GM18861 (cell line): ENCODE measurements at regions not wholly inside any gene's neighbourhood (a gene's known extent, or its start where the extent isn't known, plus 50 kb on each side); places are given as distances from the start of the nearest gene placed in this dataset.
"Not testable (repeated sequence)": the region's sequence is repeated elsewhere in the genome, so short reads cannot be mapped to it uniquely, and the experiment has no call there.

Source experiments
- ATAC-seq: cut with Tn5 transposase; IDR thresholded peaks from one replicate; pipeline ENCODE4 v1.9.1; 2021; ENCODE audit not compliant: unreplicated experiment

- ATAC-seq: no peak
Observed at GRCh38 chr17:33684735-33685134, 391.6 kb upstream of the ASIC2 start.

GRCh38 chr17:33686171-33686570 is 393.1 kb upstream of the ASIC2 start:
- ATAC-seq: no peak

- no peak for ATAC-seq
Observed at GRCh38 chr17:33687831-33688230, 394.7 kb upstream of the ASIC2 start.

GRCh38 chr17:33688771-33689170 is 395.7 kb upstream of the ASIC2 start:
- no peak for ATAC-seq

- ATAC-seq: no peak
Observed at GRCh38 chr17:33689725-33690124, 396.6 kb upstream of the ASIC2 start.

- no peak for ATAC-seq
Observed at GRCh38 chr17:33695431-33695830, 402.3 kb upstream of the ASIC2 start.

GRCh38 chr17:33696102-33696501 is 403.0 kb upstream of the ASIC2 start:
- no peak for ATAC-seq

GRCh38 chr17:33697557-33697956 is 404.5 kb upstream of the ASIC2 start:
- ATAC-seq: no peak

GRCh38 chr17:33701910-33702309 is 408.8 kb upstream of the ASIC2 start:
- no peak for ATAC-seq

- ATAC-seq: no peak
Observed at GRCh38 chr17:33704856-33705255, 411.8 kb upstream of the ASIC2 start.

- ATAC-seq: no peak
Observed at GRCh38 chr17:33709881-33710280, 416.8 kb upstream of the ASIC2 start.

- ATAC-seq: no peak
Observed at GRCh38 chr17:33712120-33712519, 419.0 kb upstream of the ASIC2 start.

- no peak for ATAC-seq
Observed at GRCh38 chr17:33716957-33717356, 423.9 kb upstream of the ASIC2 start.

GRCh38 chr17:33723736-33724135 is 430.6 kb upstream of the ASIC2 start:
- not testable (repeated sequence) for ATAC-seq

- ATAC-seq: no peak
Observed at GRCh38 chr17:33725675-33726271, 432.7 kb upstream of the ASIC2 start.

- ATAC-seq: no peak
Observed at GRCh38 chr17:33730131-33730530, 437.0 kb upstream of the ASIC2 start.

- ATAC-seq: no peak
Observed at GRCh38 chr17:33732116-33732515, 439.0 kb upstream of the ASIC2 start.

- no peak for ATAC-seq
Observed at GRCh38 chr17:33739714-33740113, 446.6 kb upstream of the ASIC2 start.

- no peak for ATAC-seq
Observed at GRCh38 chr17:33745047-33745760, 452.1 kb upstream of the ASIC2 start.

GRCh38 chr17:33749171-33749570 is 456.1 kb upstream of the ASIC2 start:
- no peak for ATAC-seq

- ATAC-seq: no peak
Observed at GRCh38 chr17:33750943-33751701, 458.0 kb upstream of the ASIC2 start.

- ATAC-seq: no peak
Observed at GRCh38 chr17:33751702-33752065, 458.6 kb upstream of the ASIC2 start.
